HEK293 (cell line): ENCODE measurements at regions not wholly inside any gene's neighbourhood (a gene's known extent, or its start where the extent isn't known, plus 50 kb on each side); places are given as distances from the start of the nearest gene placed in this dataset.

Experiments
- BCL11B ChIP-seq: fragments of 450-650 bp; formaldehyde crosslinking; IDR thresholded peaks from 2 replicates; pipeline ENCODE4 v1.5.1; 2016; ENCODE audit warnings: low read depth, missing biosample characterization, missing genetic modification characterization
- CTCF ChIP-seq: fragments of 450-650 bp; formaldehyde crosslinking; IDR thresholded peaks from 2 replicates; pipeline ENCODE4 v1.5.1; 2016; ENCODE audit warnings: missing biosample characterization, missing genetic modification characterization
- PRDM4 ChIP-seq: fragments of 450-650 bp; formaldehyde crosslinking; IDR thresholded peaks from 2 replicates; pipeline ENCODE4 v1.5.1; 2017; ENCODE audit warnings: missing biosample characterization, missing genetic modification characterization
- WT1 ChIP-seq: fragments of 450-650 bp; formaldehyde crosslinking; IDR thresholded peaks from 2 replicates; pipeline ENCODE4 v1.5.1; 2016; ENCODE audit warnings: missing biosample characterization, missing genetic modification characterization
- YY1 ChIP-seq: fragments of 450-650 bp; formaldehyde crosslinking; IDR thresholded peaks from 2 replicates; pipeline ENCODE4 v1.5.1; 2018; ENCODE audit warnings: missing biosample characterization, missing genetic modification characterization
- ZNF311 ChIP-seq: fragments of 450-650 bp; formaldehyde crosslinking; IDR thresholded peaks from 2 replicates; pipeline ENCODE4 v1.5.1; 2017; ENCODE audit warnings: missing biosample characterization, missing genetic modification characterization, borderline replicate concordance
- ZNF544 ChIP-seq: fragments of 450-650 bp; formaldehyde crosslinking; IDR thresholded peaks from 2 replicates; pipeline ENCODE4 v1.5.0; 2017; ENCODE audit warnings: missing biosample characterization, missing genetic modification characterization
- ZNF704 ChIP-seq: fragments of 450-650 bp; formaldehyde crosslinking; IDR thresholded peaks from 2 replicates; pipeline ENCODE4 v1.5.1; 2016; ENCODE audit warnings: missing biosample characterization, missing genetic modification characterization

- TF ChIP-seq WT1 (tag by site-specific recombination): no peak
- no peak for TF ChIP-seq ZNF704 (tag by site-specific recombination)
- no peak for TF ChIP-seq ZNF311 (tag by site-specific recombination)
- no peak for TF ChIP-seq CTCF (tag by site-specific recombination)
- TF ChIP-seq BCL11B (tag by site-specific recombination): no peak
- no peak for TF ChIP-seq PRDM4 (tag by site-specific recombination)
- no peak for TF ChIP-seq ZNF544 (tag by site-specific recombination)
- no peak for TF ChIP-seq YY1 (tag by site-specific recombination)
Observed at GRCh38 chr2:2777876-2778275, 446.8 kb upstream of the MYT1L start.
